ENCODE measurements at regions not wholly inside any gene's neighbourhood (a gene's known extent, or its start where the extent isn't known, plus 50 kb on each side); places are given as distances from the start of the nearest gene placed in this dataset.
A peak's percentile ranks its signal among the peaks of the same experiment; 100 is the strongest.
"Not testable (repeated sequence)": the region's sequence is repeated elsewhere in the genome, so short reads cannot be mapped to it uniquely, and the experiment has no call there.

GRCh38 chr11:81332276-81332675 is 1401.4 kb downstream of the FAM181B start:
- DNase-seq = no peak

GRCh38 chr11:81331611-81332235 is 1401.9 kb downstream of the FAM181B start:
- DNase-seq = no peak

- DNase-seq = no peak
These were observed 1402.6 kb downstream of the FAM181B start for GRCh38 chr11:81331088-81331487.

GRCh38 chr11:81303038-81303664 is 1430.5 kb downstream of the FAM181B start:
- no peak for DNase-seq

- DNase-seq = no peak
These were observed 1432.4 kb downstream of the FAM181B start for GRCh38 chr11:81301166-81301830.

- no peak for DNase-seq
These were observed 1446.7 kb downstream of the FAM181B start for GRCh38 chr11:81286959-81287358.

- DNase-seq = no peak
These were observed 1447.1 kb downstream of the FAM181B start for GRCh38 chr11:81286550-81286949.

GRCh38 chr11:81280228-81280627 is 1453.4 kb downstream of the FAM181B start:
- not testable (repeated sequence) for DNase-seq

GRCh38 chr11:81278991-81279390 is 1454.7 kb downstream of the FAM181B start:
- peak in 4 of 56 donors; percentile 0 to 19 (median 6) for DNase-seq

GRCh38 chr11:81270686-81271085 is 1463.0 kb downstream of the FAM181B start:
- DNase-seq = no peak

- DNase-seq = no peak
These were observed 1466.4 kb downstream of the FAM181B start for GRCh38 chr11:81267246-81267645.

- DNase-seq = no peak
These were observed 1474.2 kb downstream of the FAM181B start for GRCh38 chr11:81259471-81259870.

GRCh38 chr11:81255895-81256294 is 1477.8 kb downstream of the FAM181B start:
- DNase-seq = no peak

GRCh38 chr11:81253244-81253643 is 1480.4 kb downstream of the FAM181B start:
- no peak for DNase-seq

GRCh38 chr11:81246941-81247340 is 1486.7 kb downstream of the FAM181B start:
- DNase-seq = no peak

GRCh38 chr11:81245791-81246190 is 1487.9 kb downstream of the FAM181B start:
- DNase-seq = no peak

GRCh38 chr11:81241672-81242275 is 1491.9 kb downstream of the FAM181B start:
- DNase-seq = no peak

GRCh38 chr11:81237139-81237538 is 1496.5 kb downstream of the FAM181B start:
- DNase-seq = peak in 6 of 56 donors; percentile 0 to 74 (median 3)

- DNase-seq = not testable (repeated sequence)
These were observed 1506.3 kb downstream of the FAM181B start for GRCh38 chr11:81227409-81227808.

- no peak for DNase-seq
These were observed 1509.3 kb downstream of the FAM181B start for GRCh38 chr11:81224396-81224795.

- DNase-seq = no peak
These were observed 1511.2 kb downstream of the FAM181B start for GRCh38 chr11:81222491-81222890.
